GM18502 (cell line): ENCODE measurements at regions not wholly inside any gene's neighbourhood (a gene's known extent, or its start where the extent isn't known, plus 50 kb on each side); places are given as distances from the start of the nearest gene placed in this dataset.
"Not testable (repeated sequence)": the region's sequence is repeated elsewhere in the genome, so short reads cannot be mapped to it uniquely, and the experiment has no call there.

Source experiments
- ATAC-seq: cut with Tn5 transposase; IDR thresholded peaks from one replicate; pipeline ENCODE4 v1.9.1; 2021; ENCODE audit warnings: mild to moderate bottlenecking; ENCODE audit not compliant: unreplicated experiment, poor library complexity

DNA sequence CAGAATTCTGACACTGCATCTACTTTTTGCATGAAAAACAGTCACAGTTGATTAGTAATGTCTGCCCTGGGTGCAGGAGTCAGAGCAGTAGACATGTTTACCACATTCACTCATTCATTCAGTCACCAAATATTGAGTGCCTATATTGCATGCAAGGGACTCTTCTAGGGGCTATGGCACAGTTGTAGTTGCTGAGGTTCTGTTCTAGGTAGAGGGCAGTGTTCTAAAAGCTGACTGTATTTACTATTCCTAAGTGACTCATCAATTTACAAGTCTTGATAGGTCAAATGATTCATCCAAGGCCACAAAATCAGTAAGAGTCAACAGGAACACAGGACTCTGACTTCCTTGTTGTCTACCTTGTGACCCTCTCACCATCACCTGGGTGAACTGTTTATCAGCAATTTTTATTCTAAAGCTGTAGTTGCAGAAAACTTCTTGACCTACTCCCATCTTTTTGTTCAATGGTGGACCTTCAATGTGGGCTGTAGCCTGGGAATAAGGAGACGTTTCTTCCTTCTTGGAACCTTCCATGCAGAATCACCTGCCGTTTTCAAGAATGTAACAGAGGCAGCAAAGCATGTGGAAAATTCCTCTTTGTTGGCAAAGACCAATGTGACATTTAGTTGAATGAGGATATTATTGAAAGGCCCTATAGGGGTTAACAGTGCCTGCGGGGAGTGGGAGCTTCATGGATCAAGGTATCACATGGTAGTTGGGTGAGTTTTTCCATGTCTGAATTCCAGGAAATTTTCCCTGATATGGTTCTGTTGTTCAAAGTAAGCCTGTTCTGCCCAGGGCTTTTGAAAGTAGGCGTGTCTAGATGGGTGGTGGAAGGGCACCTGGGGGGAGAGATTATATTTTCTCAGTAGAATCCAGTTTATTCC lies 223.2 kb downstream of the KTN1 start:
- no peak for ATAC-seq

DNA sequence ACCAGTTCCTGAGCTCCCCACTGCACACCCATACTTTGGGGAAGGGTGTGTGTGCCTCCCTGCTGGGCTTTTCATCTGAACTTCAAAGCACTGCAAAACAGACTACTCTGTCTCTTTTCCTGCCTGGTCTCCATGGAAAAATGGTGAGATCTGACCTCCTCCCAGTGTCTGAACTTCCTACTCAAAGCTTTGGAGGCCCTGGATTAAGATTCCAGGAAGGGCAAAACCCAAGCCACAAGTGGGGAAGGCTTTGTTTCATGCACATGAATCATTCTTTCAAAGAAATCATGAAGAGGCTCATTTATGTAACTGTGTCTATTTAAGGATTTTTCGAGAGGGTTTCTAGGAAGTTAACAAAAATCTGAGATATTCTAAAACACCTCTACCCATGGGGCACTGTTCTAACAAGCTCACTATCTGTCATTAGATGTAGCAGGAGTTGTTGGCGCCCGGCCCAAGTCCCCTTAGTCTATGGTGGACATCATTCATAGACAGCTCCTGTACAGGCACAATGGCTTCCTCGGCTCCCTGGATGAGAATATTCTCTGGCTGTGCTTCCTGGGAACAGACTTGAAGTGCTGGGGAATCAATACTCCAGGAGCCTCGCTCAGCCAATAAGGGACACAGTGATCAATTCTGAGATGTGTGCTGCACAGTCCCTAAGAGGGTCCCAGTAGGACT lies 224.0 kb downstream of the KTN1 start:
- ATAC-seq: no peak

DNA sequence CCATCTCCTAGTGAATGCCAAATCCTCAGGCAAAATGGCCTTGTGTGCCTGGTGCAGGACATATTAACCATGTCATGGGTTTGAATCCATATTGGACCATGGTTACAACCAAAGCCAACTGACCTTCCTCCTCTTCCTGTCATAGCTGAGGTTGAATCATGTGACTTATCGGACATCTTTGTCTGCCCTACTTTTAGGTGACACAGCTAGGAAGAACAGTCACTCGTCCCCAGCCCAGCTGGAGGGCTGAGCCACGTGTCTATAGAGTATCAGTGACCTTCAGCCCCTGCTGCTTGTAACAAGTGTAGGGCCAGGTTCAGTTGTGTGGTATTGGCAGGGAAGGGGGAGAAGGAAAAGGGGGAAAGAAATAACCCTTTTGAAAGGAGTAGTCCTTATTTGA lies 225.2 kb downstream of the KTN1 start:
- ATAC-seq: no peak

DNA sequence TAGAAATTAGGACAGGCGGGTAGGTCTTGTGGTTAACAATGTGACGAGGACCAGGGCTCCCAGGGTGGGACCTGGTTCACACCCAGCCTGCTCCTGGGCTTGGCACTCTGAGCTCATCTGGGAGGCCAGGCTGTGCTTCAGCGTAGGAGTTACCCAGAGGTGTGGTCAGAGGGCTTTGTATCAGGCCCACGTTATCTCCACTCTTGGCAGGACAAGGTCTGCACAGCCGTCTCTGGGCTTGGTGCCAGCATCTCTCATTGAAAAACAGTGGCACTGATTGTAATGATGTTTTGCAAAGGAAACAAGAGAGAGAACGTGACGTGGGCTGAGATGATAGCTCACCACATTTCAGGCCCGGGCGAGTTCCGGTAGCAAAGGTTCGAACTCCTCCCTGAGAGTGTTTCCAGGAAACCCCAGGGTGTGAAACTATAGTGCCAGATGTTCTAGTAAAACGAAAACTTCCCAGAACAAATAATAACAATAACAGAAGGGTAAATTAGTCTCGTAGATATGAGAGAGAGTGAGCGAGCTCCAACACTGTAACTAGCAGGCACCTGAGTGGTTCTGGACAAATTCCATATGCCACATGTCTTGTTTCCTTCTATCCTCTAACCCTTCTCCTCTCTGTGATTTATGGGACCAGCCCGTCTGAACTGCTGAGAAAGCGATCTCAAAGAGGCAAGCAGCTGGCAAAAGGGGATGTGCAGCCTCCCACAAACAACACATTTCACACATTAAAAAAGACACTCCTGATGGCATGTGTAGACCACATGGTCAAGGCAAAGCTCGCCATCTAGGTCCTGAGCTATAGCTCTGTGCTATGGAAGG lies 227.3 kb downstream of the KTN1 start:
- peak; percentile 75 for ATAC-seq

DNA sequence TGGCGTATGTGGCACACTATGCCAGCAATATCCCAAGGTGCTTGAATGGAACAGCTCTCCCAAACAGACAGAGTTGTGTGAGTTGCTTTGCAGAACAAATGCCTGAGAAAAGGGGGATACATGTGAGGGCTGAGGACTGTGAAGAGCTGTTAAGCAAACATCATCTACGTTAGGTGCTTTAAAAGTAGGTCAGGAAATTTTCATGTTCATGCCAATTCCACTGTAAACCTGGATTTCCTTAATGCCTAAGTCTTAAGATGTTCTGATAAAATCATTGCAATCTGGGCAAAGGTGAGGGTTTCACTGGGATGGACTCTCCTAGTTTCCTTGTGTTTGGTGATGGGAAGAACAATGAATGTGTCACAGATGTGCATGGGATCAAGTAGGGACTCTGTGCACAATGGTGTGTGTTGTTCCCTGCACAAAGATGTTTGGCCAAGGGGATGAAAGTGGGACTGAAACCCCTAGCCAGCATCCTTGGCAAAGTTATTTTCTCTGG lies 227.9 kb downstream of the KTN1 start:
- ATAC-seq: no peak

DNA sequence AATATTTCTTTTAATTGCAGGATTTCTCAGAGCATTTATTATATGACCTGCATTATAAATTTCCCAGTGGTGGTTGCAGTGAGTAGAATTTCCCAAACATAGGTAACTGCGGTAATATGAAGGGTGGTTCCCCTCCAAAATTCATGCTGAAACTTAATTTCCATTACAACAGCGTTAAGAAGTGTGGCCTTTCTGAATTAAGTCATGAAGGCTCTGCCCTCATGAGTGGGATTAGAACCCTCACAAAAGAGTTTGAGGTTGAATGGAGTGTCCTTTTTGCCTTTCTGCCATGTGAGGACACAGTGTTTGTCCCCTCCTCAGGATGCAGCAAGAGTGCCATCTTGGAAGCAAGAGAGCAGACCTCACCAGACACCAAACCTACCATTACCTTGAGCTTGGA lies 233.6 kb downstream of the KTN1 start:
- no peak for ATAC-seq

DNA sequence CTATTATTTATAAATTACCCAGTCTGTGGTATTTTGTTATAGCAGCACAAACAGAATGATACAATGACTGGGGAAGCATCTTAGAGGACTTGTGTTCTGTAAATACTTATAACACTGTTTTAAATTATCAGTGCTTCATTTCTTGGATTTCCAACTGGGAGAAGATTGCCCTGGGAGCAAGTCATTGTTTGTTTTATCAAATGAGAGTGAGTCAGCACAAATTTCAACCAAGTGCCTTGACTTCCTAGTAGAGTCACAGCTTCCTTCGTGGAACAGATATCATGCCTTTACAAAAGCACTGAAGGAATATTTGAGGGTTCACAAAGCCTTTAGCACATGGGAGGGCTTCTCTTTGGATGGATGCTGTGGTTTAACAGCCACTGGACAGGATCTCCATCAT lies 234.1 kb downstream of the KTN1 start:
- no peak for ATAC-seq

DNA sequence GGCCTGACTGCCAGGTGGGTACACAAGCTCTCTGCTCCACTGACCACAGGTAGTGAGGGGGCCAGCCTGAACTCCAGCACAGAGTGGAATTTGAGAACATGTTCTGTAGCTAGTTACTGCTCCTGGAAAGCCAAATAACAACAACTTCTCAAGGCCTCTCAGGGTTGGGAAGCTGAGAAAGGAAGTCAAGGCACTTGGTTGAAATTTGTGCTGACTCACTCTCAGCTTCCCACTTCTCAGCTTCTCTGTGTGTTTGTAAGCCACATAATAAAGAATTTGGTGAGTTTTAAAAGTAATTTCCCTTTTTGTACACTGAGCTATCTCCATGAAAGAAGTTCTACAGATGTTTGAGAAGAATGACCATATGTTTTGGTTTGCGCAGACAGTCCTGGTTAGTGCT lies 234.9 kb downstream of the KTN1 start:
- no peak for ATAC-seq

DNA sequence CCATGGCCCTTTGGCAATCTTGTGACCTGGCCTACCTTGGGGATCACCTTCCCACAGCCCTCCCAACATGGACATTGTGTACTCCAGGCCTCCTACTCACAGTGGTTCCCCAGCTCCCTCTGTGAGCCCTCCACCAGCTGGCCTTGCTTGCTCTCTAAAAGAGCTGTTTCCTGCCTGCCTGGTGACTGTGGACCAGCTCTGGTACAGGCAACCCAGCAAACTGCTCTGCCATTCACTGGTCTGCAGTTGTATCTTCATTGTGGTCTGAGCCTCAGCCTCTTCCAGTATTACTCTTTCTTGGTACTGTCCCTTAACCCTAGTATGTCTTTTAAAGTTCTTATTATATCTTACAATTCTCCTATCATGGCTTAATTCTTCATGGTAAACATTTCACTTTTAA lies 236.2 kb downstream of the KTN1 start:
- no peak for ATAC-seq

DNA sequence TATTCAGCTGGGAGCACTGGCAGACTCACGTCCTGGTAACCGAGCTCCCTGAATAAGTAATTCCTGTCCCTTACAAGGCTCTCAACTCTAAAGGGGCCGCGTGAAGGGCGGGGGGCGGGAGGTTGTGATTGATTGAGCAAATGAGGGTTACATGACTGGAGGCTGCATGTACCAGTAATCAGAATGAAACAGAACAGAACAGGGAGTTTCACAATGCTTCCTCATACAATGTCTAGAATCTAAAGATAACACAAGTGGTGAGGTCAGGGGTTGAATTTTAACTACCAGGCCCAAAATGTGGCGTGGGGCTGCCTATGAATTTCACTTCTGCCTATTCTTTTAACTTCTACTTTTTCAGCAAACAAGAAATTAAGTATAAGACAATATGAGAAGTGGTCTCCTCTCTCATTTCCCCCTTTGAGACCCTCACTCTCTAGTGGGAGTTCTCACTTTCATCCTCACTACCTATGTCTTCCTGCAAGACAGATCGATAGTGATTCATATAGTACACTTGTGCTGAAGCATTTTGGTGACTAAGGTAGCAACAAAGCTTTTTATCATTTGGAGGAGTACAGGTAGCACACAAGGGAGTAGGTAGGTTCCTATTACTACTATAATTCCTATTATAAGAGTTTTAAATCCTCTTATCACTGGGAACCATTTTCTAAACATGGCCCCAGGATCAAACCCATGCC lies 239.8 kb downstream of the KTN1 start:
- peak; percentile 87 for ATAC-seq

DNA sequence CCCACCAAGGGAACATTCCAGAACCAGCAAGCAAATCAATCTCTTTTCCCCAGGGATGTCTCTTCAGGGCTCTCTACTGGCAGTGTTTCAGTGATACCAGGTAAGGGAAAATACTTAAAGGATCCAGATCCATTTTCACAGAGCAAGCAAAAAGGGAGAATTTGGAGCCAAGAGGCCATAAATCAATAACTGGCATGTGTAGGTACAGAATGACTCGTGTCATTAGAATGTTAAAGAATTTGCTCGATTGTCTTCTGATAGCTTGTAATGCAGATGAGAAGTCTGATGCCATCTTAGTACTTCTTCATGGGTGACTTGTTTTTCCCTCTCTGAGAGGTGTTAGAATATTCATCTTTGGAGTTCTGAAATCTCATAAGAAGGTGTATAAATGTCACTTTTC lies 242.9 kb downstream of the KTN1 start:
- no peak for ATAC-seq

DNA sequence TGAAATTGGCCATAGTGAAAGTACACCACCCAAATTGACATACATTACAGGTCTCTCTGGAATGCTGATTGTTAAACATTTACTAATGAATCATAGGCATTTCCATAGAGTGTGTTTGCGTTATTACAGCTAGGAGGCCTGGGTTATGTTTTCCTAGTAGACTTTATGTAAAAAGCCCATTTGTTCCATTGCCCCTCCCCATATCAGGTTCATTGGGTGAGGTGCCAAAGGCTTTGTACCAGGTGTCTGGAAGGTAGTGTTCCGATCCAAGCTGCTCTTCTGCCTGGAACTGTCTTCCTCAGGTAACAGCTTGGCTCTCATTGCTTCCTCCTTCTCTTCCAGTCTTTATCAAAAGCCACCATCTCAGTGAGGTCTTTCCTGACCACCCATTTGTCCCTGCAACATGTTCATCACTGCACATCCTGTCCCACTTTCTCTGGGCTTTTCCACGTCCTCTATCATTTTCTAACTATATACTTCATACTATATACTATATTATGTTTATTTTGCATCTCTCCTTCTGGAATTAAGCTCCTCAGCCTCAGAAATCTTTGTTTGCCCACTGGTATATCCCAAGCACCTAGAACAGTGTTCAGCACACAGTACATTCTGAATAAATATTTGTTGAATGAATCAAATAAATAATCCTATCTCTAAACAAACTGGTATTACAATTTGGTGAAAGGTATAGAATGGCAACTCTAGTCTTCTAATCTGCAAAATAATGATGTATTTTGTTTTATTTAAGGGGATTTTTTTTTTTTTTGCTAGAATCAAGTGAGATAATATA lies 252.3 kb downstream of the KTN1 start:
- ATAC-seq: no peak

DNA sequence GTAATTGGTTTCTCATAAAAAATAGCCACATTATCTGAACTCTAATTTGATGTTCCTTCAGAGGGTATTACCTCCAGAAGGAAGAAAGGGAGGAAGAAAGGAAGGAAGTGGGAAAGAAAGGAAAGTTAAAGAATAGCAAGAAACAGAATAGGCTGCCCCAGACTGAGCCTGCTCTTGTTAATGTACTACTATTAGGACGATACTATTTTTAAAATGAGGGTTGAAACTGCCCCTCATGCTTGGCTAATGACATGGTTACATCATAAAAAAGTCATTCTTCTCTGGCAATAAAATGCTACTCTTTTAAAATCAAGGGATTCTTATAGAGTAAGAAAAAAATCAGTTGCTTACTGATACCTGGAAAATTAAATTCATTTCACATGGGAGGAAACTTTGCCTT lies 253.0 kb downstream of the KTN1 start:
- ATAC-seq: no peak

DNA sequence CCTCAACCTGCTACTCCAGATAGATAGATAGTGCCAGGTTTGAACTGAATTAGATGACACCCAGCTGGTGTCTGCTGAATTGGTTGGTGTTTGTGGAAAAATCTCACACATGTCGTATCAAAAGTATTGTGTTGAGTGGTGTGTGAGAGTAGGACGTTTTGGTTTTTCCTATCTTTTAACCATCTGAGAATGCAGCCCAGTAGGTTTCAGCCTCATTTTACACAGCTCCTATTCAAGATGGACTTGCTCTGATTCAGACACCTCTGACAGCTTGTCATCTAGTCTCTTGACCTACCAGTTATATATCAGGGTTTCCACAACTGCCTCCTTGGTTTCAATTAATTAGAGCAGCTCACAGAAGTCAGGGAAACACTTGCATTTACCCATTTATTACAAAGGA lies 254.4 kb downstream of the KTN1 start:
- ATAC-seq: no peak

DNA sequence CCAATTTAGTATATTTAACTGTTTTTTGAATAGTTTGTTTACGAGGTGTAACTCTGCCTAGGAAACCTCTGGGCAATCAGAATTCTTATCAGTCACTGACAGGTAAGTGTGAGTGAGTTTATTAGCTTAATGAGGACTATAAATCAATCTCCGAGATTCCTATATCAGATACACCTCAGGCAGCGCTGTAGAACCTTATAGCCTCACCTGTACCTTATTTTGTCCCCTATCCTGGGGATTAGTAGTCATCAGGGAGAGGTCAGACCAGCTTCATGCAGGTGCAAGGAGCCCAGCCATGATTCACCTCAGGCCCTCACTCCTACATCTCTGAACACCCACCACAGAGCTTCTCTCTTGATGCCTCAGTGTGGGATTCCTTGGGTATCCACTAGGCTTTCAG lies 256.0 kb downstream of the KTN1 start:
- no peak for ATAC-seq

DNA sequence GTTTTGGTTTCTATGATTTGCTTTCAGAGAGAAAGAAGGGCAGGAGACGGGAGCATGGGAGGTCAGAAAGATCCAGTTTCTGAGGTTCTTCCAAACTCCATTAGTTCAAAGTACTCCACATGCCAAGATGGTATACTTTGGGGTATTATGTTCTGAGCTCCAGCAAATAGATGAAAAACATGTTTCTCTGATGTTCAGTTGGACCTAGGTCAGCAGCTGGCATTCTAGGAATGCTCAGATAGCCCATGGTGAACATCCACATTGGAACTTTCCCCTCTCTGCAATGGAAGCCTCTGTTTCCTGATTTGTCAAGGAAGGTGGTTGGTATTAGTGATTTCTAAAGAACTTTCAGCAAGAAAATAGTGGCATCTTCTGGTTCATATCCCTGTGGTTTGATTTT lies 257.5 kb downstream of the KTN1 start:
- ATAC-seq: no peak

DNA sequence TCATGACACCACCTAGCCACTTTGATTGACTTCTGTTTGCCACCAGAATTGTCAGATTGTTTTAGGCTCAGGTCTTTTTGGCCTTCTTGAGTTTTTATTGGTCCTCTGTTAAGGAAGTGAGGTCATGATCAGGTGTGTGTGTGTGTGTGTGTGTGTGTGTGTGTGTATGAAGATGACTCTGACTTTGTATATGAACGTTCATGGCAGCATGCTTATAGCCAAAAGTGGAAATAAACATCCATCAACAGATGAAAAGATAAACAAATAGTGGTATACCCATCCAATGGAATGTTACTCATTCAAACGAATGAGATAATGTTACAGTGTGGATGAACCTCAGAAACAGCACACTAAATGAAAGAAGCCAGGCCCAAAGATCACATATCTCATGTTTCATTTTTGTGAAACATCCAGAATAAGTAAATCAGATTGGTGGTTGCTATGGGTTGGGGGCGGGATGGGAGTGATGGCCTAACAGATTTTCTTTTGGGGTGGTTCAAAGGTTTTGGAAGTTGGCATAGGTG lies 258.6 kb downstream of the KTN1 start:
- no peak for ATAC-seq

DNA sequence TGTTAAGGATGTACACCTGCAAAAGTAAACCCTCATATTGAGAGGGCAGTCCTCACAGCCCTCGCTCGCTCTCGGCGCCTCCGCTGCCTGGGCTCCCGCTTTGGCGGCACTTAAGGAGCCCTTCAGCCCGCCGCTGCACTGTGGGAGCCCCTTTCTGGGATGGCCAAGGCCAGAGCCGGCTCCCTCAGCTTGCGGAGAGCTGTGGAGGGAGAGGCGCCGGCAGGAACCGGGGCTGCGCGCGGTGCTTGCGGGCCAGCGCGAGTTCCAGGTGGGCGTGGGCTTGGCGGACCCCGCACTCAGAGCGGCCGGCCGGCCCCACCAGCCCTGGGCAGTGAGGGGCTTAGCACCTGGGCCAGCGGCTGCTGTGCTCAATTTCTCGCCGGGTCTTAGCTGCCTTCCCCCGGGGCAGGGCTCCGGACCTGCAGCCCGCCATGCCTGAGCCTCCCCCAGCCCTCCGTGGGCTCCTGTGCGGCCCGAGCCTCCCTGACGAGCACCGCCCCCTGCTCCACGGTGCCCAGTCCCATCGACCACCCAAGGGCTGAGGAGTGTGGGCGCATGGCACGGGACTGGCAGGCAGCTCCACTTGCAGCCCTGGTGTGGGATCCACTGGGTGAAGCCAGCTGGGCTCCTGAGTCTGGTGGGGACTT lies 259.4 kb downstream of the KTN1 start:
- ATAC-seq: not testable (repeated sequence)

DNA sequence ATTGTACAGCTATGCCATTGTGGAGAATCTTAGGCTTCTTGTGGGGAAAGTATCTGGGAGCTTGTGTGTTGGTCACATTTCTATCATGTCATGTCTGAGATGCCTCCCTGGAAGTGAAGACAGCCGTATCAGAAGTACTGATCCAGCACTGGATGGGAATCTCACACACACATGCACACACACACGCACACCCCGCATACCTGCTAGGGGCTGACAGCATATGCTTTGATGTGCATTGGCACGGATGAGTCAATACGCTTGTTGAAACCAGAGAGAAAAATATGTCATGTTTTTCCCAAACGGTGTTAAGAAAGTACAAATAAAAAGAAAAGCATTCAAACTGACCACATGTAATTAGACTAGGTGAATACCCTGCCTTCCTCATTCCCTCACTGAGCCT lies 260.8 kb downstream of the KTN1 start:
- ATAC-seq: no peak
